ENCODE measurements at regions not wholly inside any gene's neighbourhood (a gene's known extent, or its start where the extent isn't known, plus 50 kb on each side); places are given as distances from the start of the nearest gene placed in this dataset.

- Histone ChIP-seq H3F3A (ENCODE audit: insufficient read depth, low read length) (no peaks in the 10 kb centered on the region), H3K9ac (ENCODE audit: low read length) (no peak overlapping the region), H3K4me3 (ENCODE audit: low read depth, low read length, poor library complexity, severe bottlenecking) (no peak overlapping the region), H4K20me1 (ENCODE audit: insufficient read depth, low read length) (no peaks in the 10 kb centered on the region), H3K27me3 (ENCODE audit: insufficient read depth, low read length) (no peaks in the 10 kb centered on the region), H3K27ac (ENCODE audit: low read depth, low read length, poor library complexity, severe bottlenecking) (no peak overlapping the region), H3K4me1 (ENCODE audit: insufficient read depth, low read length, severe bottlenecking) (no peaks in the 10 kb centered on the region), H3K79me2 (ENCODE audit: insufficient read depth, low read length) (no peaks in the 10 kb centered on the region), H3K9me2 (ENCODE audit: low read depth, low read length) (no peaks in the 10 kb centered on the region), H3K9me3 (ENCODE audit: low read length) (no peaks in the 10 kb centered on the region), H2AFZ (ENCODE audit: low read length) (no peak overlapping the region), H3K4me2 (ENCODE audit: low read length) (no peak overlapping the region), H3K36me3 (ENCODE audit: insufficient read depth, low read length) (no peaks in the 10 kb centered on the region)
- TF ChIP-seq EZH2 (IDR thresholded peaks at IDR 0.05; ENCODE audit: borderline replicate concordance, low read length) = no peak
- TF ChIP-seq CTCF (IDR thresholded peaks at IDR 0.05; ENCODE audit: low read length) = no peak
Observed at GRCh38 chr19:30175987-30176386, 196.2 kb upstream of the ZNF536 start.

GRCh38 chr19:30178721-30179402 lies 193.3 kb upstream of the ZNF536 start:
- Histone ChIP-seq H3K27ac (ENCODE audit: low read depth, low read length, poor library complexity, severe bottlenecking) (no peak overlapping the region), H3K4me3 (ENCODE audit: low read depth, low read length, poor library complexity, severe bottlenecking) (no peak overlapping the region), H2AFZ (ENCODE audit: low read length) (no peak overlapping the region), H3K4me1 (ENCODE audit: insufficient read depth, low read length, severe bottlenecking) (no peaks in the 10 kb centered on the region), H3K36me3 (ENCODE audit: insufficient read depth, low read length) (no peaks in the 10 kb centered on the region), H3F3A (ENCODE audit: insufficient read depth, low read length) (no peaks in the 10 kb centered on the region), H3K79me2 (ENCODE audit: insufficient read depth, low read length) (no peaks in the 10 kb centered on the region), H3K9ac (ENCODE audit: low read length) (no peak overlapping the region), H3K27me3 (ENCODE audit: insufficient read depth, low read length) (no peaks in the 10 kb centered on the region), H4K20me1 (ENCODE audit: insufficient read depth, low read length) (no peaks in the 10 kb centered on the region), H3K4me2 (ENCODE audit: low read length) (no peak overlapping the region), H3K9me2 (ENCODE audit: low read depth, low read length) (no peaks in the 10 kb centered on the region), H3K9me3 (ENCODE audit: low read length) (0 out of 2 replicates have a peak, but pooled peaks cover 3% of the 10 kb centered on the region)
- TF ChIP-seq CTCF (IDR thresholded peaks at IDR 0.05; ENCODE audit: low read length) (no peak), EZH2 (IDR thresholded peaks at IDR 0.05; ENCODE audit: borderline replicate concordance, low read length) (no peak)

DNA sequence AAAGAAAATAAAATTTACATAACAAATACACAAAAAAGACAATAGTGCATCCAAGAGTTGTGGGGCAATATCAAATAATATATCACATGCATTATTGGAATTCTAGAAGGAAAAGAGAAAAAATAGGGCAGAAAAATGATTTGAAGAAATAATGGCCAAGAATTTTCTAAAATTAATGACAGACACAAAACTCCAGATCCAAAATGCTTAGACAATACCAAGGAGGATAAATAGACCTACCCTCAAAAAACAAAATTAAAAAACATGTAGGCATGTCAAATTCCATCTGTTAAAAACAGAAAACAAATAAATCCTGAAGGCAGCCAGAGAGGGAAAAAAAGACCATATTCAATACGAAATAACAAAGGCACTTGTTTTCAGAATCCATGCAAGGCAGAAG lies 191.5 kb upstream of the ZNF536 start:
- Histone ChIP-seq H3K9ac (ENCODE audit: low read length) (no peak overlapping the region), H3K36me3 (ENCODE audit: insufficient read depth, low read length) (no peaks in the 10 kb centered on the region), H3K9me2 (ENCODE audit: low read depth, low read length) (no peaks in the 10 kb centered on the region), H4K20me1 (ENCODE audit: insufficient read depth, low read length) (no peaks in the 10 kb centered on the region), H3K27ac (ENCODE audit: low read depth, low read length, poor library complexity, severe bottlenecking) (no peak overlapping the region), H3K4me3 (ENCODE audit: low read depth, low read length, poor library complexity, severe bottlenecking) (no peak overlapping the region), H3K79me2 (ENCODE audit: insufficient read depth, low read length) (no peaks in the 10 kb centered on the region), H2AFZ (ENCODE audit: low read length) (no peak overlapping the region), H3K4me1 (ENCODE audit: insufficient read depth, low read length, severe bottlenecking) (no peaks in the 10 kb centered on the region), H3K9me3 (ENCODE audit: low read length) (0 out of 2 replicates have a peak, but pooled peaks cover 5% of the 10 kb centered on the region), H3K4me2 (ENCODE audit: low read length) (no peak overlapping the region), H3K27me3 (ENCODE audit: insufficient read depth, low read length) (no peaks in the 10 kb centered on the region), H3F3A (ENCODE audit: insufficient read depth, low read length) (no peaks in the 10 kb centered on the region)
- TF ChIP-seq EZH2 (IDR thresholded peaks at IDR 0.05; ENCODE audit: borderline replicate concordance, low read length) = no peak
- no peak for TF ChIP-seq CTCF (IDR thresholded peaks at IDR 0.05; ENCODE audit: low read length)
